Astrocyte of the cerebellum (primary cell): ENCODE measurements at regions not wholly inside any gene's neighbourhood (a gene's known extent, or its start where the extent isn't known, plus 50 kb on each side); places are given as distances from the start of the nearest gene placed in this dataset.

Experiments used
- DNase-seq: peaks from one replicate; pipeline ENCODE4 v3.0.0-alpha.2; 2011; ENCODE audit warnings: low read depth
- H3K4me3 ChIP-seq: 2 replicates; pipeline ENCODE4 v1.5.1; 2011; ENCODE audit warnings: mild to moderate bottlenecking, low read depth, low read length, moderate library complexity
- CTCF ChIP-seq: IDR thresholded peaks from 2 replicates; pipeline ENCODE4 v1.5.1; 2012; ENCODE audit warnings: low read length, low read depth, moderate library complexity, mild to moderate bottlenecking; ENCODE audit errors: missing control alignments
- in situ Hi-C: cut with HindIII; loops from 2 replicates; pipeline ENCODE4 v1.10.0; 2017; ENCODE audit warnings: low sequenced_read_pairs

- no peak for TF ChIP-seq CTCF
- in situ Hi-C loops: no loop called here
- no peak for DNase-seq
- H3K4me3 ChIP-seq: no peak overlapping the region
These were observed 585.0 kb upstream of the CHAC2 start for GRCh38 chr2:53182601-53183000.

GRCh38 chr2:53181759-53182158 lies 585.8 kb upstream of the CHAC2 start:
- no peak for DNase-seq
- H3K4me3 ChIP-seq: no peak overlapping the region
- in situ Hi-C loops: no loop called here
- no peak for TF ChIP-seq CTCF

GRCh38 chr2:53177327-53177726 lies 590.3 kb upstream of the CHAC2 start:
- H3K4me3 ChIP-seq: no peak overlapping the region
- in situ Hi-C loops: no loop called here
- TF ChIP-seq CTCF: no peak
- DNase-seq: no peak

- no peak overlapping the region for H3K4me3 ChIP-seq
- in situ Hi-C loops: no loop called here
- no peak for TF ChIP-seq CTCF
- no peak for DNase-seq
These were observed 593.1 kb upstream of the CHAC2 start for GRCh38 chr2:53174539-53174938.

- no peak for DNase-seq
- no peak overlapping the region for H3K4me3 ChIP-seq
- TF ChIP-seq CTCF: no peak
- in situ Hi-C loops: no loop called here
These were observed 593.7 kb upstream of the CHAC2 start for GRCh38 chr2:53173698-53174455.

GRCh38 chr2:53173091-53173490 lies 594.5 kb upstream of the CHAC2 start:
- no peak for TF ChIP-seq CTCF

GRCh38 chr2:53170466-53170865 lies 597.1 kb upstream of the CHAC2 start:
- peak; percentile 16 for DNase-seq
- no peak overlapping the region for H3K4me3 ChIP-seq
- in situ Hi-C loops: no loop called here
- TF ChIP-seq CTCF: no peak

More at GRCh38 chr2:53173091-53173490, 594.5 kb upstream of the CHAC2 start:
- H3K4me3 ChIP-seq: no peak overlapping the region
- no peak for DNase-seq
- in situ Hi-C loops: no loop called here
